BE2C (cell line): ENCODE measurements at regions not wholly inside any gene's neighbourhood (a gene's known extent, or its start where the extent isn't known, plus 50 kb on each side); places are given as distances from the start of the nearest gene placed in this dataset.

Source experiments
- DNase-seq: peaks from one replicate; pipeline ENCODE4 v3.0.0-alpha.2; 2020
- H3K27me3 ChIP-seq: fragments of 250-450 bp; sonication (Bioruptor Pico); 2 replicates; pipeline ENCODE4 v1.5.1; 2020; ENCODE audit warnings: mild to moderate bottlenecking
- H3K36me3 ChIP-seq: fragments of 250-450 bp; sonication (Bioruptor Pico); 2 replicates; pipeline ENCODE4 v1.5.1; 2020; ENCODE audit warnings: mild to moderate bottlenecking
- H3K4me1 ChIP-seq: fragments of 250-450 bp; sonication (Bioruptor Pico); 2 replicates; pipeline ENCODE4 v1.5.1; 2020
- H3K4me3 ChIP-seq: 2 replicates; pipeline ENCODE4 v1.5.1; 2011; ENCODE audit warnings: low read depth, low read length
- H3K9me3 ChIP-seq: fragments of 250-450 bp; sonication (Bioruptor Pico); 2 replicates; pipeline ENCODE4 v1.5.1; 2020
- CTCF ChIP-seq: IDR thresholded peaks from 2 replicates; pipeline ENCODE4 v1.5.1; 2012; ENCODE audit warnings: mild to moderate bottlenecking, low read depth, low read length

- no peak for TF ChIP-seq CTCF
- Histone ChIP-seq H3K9me3 (no peaks in the 10 kb centered on the region), H3K4me3 (no peak overlapping the region), H3K27me3 (no peaks in the 10 kb centered on the region), H3K36me3 (no peaks in the 10 kb centered on the region), H3K4me1 (no peaks in the 10 kb centered on the region)
- no peak for DNase-seq
These were observed 138.9 kb downstream of the HNMT start for GRCh38 chr2:138103156-138103555.

- TF ChIP-seq CTCF, result no peak
- Histone ChIP-seq H3K27me3 (no peaks in the 10 kb centered on the region), H3K36me3 (no peaks in the 10 kb centered on the region), H3K4me1 (no peaks in the 10 kb centered on the region), H3K4me3 (no peak overlapping the region), H3K9me3 (no peaks in the 10 kb centered on the region)
- DNase-seq, result no peak
These were observed 139.8 kb downstream of the HNMT start for GRCh38 chr2:138104071-138104470.

DNA sequence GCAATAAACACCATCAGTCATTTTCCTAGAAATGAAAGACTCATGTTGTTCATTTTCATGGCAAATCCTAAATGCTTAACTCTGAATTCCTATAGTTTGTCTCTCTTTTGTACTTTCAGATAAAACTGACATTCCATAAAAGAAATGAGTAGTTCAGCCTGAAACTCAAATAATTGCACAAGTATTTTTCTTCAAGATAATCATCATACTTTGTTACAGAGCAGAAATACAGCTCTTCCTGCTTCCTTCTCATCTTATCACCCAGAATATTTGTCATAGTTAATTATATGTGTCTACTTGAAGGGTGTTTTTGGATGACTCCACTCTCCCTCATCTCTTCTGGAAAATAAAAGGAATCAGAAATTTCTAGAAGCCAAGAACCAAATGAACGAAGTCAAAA, 141.1 kb downstream of the HNMT start:
- Histone ChIP-seq H3K27me3 (no peaks in the 10 kb centered on the region), H3K9me3 (no peaks in the 10 kb centered on the region), H3K4me1 (no peaks in the 10 kb centered on the region), H3K36me3 (no peaks in the 10 kb centered on the region), H3K4me3 (no peak overlapping the region)
- DNase-seq, result no peak
- no peak for TF ChIP-seq CTCF

GRCh38 chr2:138106606-138107005, 142.3 kb downstream of the HNMT start:
- H3K9me3 ChIP-seq, result no peaks in the 10 kb centered on the region
- H3K4me1 ChIP-seq, result no peaks in the 10 kb centered on the region
- no peak for DNase-seq

DNA sequence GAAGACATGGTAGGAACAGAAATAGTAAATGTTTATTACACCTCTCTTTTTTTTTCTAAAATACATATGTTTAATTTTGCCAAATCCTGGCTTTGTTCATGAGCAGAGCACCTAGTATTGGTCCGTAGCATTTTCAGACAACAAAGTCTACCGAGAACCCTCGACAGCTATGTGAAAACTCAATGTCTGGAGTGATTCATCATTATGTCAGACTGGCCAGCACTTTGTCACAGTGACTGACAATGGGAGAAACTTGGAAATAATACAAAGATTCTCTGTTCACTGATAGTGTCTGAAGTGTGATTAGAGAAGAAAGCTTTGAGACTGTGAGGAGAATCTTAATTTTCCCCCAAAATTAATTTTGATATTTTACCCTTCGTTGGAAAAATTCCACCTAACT, 143.0 kb downstream of the HNMT start:
- Histone ChIP-seq H3K4me1 (no peaks in the 10 kb centered on the region), H3K9me3 (no peaks in the 10 kb centered on the region), H3K36me3 (no peaks in the 10 kb centered on the region), H3K4me3 (no peak overlapping the region), H3K27me3 (no peaks in the 10 kb centered on the region)
- no peak for TF ChIP-seq CTCF
- no peak for DNase-seq

More at GRCh38 chr2:138106606-138107005, 142.3 kb downstream of the HNMT start:
- no peak for TF ChIP-seq CTCF
- Histone ChIP-seq H3K4me3 (no peak overlapping the region), H3K27me3 (no peaks in the 10 kb centered on the region), H3K36me3 (no peaks in the 10 kb centered on the region)

DNA sequence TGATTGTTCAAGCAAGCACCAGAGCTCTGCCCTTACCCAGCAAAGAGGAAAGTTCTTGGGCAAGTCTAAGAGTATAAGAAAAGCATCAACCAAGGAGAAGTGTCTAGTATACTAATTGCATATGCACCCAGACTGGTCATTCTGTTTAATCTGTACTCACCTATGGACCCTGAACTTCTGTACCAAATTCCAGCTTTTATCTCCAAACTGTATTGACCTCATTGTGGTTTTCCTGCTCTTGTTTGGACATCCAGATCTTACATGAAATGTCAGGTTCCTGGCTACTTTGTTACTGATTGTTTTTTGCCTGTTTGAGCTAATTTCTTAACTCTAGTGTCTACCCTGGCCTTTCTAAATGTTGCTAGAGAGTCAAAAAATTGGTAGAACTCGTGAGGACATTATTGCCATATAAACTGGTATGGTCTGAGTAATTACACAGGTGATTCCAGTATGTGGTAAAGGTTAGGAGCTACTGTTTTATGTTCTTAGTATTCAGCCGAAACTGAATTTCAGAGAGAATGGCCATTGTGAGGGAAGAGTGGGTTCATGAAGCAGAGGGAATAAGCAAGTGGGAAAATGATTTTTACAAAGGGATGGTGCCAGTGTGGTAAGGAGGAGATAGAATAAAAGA, 146.3 kb downstream of the HNMT start:
- no peaks in the 10 kb centered on the region for H3K9me3 ChIP-seq
- H3K36me3 ChIP-seq, result no peaks in the 10 kb centered on the region
- TF ChIP-seq CTCF, result no peak
- H3K27me3 ChIP-seq, result no peaks in the 10 kb centered on the region
- no peaks in the 10 kb centered on the region for H3K4me1 ChIP-seq
- H3K4me3 ChIP-seq, result no peak overlapping the region
- DNase-seq, result no peak
